TTC549 (cell line): ENCODE measurements at regions not wholly inside any gene's neighbourhood (a gene's known extent, or its start where the extent isn't known, plus 50 kb on each side); places are given as distances from the start of the nearest gene placed in this dataset.
"Not testable (repeated sequence)": the region's sequence is repeated elsewhere in the genome, so short reads cannot be mapped to it uniquely, and the experiment has no call there.

ENCODE experiments used
- FAIRE-seq: peaks from 2 replicates; lab custom pipeline; 2012; peaks lifted over from hg19 to GRCh38; lab: Jason Lieb, UNC

DNA sequence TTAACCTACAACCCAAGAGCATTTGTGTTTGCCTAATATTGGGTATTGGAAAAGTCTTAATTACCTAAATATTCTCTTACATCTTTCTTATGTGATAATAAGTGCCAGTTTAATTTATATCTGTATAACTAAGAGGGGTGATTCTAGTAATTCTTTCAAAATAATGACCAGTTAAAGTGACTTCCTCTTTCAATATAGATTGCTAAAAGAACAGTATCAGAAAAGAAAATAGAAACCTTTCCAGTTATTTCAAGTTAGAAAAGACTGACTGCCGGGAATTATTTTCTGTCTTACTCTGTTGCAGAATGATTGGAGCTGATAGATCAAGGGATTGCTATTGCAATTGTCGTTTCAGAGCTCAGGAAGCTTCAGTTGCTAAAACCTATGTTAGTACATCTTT is 525.0 kb upstream of the SEMA3D start:
- FAIRE-seq: no peak

- FAIRE-seq: no peak
These were observed 524.1 kb upstream of the SEMA3D start for GRCh38 chr7:85710960-85711359.

DNA sequence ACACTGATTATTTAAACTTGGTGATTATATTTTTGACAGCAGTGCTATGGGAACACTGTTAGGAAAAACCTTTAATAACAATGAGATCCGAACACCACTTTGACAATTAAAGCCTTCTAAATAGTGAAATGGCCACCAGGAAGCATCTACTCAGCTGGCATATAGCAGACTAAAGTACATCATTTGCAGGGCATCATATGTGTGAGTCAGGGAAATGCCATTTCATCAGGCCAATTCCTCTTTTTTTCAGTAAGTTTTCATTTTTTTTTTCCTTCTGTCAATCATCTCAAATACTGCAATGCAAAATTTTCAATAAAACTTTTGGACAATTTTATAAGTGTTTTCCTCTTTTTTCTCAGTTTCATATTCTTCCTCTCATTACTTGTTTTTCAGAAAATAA is 521.4 kb upstream of the SEMA3D start:
- no peak for FAIRE-seq

- FAIRE-seq: no peak
These were observed 518.2 kb upstream of the SEMA3D start for GRCh38 chr7:85705076-85705475.

DNA sequence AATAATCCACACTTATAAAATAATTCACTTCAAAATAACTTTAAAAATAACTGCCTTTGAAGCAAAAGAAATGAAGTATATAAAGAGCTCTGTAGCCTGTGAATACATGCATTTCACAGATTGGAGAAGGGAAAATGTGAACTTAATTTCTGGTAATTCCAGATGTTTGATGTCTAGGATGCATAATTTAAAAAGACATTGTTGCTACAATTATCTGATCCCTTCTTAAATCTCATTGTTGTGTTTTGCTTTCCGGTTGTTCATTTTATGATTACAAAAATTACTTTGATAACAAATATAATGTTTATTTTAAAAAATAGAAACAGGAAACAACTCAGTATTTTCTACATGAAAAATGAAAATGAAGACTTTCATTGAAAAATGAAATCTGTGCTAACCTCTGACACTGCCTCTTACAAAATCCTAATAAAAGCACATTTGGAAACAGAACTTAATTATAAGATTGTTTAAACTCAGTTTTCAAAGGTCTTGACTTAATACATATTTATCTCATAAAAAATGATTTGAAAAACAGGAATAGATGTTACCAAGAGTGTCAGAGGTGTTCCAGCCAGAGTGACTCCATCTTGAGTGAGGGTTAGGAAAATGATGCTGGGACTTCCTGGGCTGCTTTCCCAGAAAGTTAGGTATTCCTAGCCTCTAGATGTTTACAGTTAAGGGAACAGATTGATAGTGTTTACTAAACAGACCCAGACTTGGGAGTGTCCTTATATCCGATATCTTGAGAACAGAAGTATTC is 516.6 kb upstream of the SEMA3D start:
- no peak for FAIRE-seq

DNA sequence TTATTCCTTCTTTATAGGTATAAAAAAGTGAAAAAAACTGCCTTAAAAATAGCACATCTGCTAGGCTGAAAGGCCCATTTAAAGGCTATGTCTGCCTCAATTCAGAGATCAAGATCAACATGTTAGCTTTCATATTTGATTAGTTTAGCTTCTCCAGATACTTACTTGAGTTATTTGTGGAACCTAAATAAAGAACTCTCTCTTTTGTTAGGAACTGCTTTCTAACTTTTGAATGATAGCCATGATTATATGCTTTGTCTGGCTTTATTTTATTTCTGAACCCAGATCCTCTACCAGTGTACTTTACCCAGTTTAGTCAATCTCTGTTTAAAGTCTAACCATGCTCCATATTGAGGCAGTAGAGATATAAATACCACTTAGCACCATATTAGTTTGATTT is 515.5 kb upstream of the SEMA3D start:
- no peak for FAIRE-seq

- no peak for FAIRE-seq
These were observed 512.6 kb upstream of the SEMA3D start for GRCh38 chr7:85699482-85699881.

DNA sequence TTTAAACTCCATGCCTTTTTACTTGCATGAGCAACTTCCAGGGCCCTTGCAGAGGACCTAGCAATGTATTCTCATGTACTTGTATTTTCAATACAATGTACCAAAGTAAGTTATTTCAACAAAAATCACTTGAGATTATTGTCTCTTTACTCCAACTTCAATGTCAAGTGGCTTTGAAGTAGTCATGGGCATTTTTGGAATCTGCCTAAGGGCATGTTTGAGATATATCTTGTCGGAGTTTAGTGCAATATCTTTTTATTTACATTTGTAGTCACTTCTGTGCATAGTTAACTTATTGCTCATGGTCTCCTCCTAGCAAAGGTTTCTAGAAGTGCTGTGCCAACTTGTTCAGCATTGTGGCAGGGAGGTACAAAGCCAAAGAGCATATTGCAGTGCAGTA is 508.7 kb upstream of the SEMA3D start:
- FAIRE-seq: no peak

DNA sequence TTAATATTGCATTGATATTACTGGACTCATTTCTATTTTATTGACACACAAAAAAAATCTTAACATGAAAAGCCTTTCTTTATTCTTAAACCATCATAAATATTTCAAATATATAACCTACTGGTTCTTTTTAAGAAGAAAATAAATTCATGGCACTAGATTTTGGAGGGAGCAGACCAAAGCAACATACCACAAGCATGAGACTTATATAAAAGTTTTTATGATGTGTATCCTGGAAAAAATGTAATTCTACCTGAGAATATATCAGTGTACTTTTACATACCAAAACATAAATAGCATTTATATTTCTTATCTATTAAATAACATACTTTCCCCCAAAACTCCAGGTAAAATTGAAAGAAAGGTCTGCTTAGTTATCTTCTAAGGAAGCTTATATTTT is 508.2 kb upstream of the SEMA3D start:
- no peak for FAIRE-seq

- FAIRE-seq: no peak
These were observed 506.5 kb upstream of the SEMA3D start for GRCh38 chr7:85693326-85693725.

GRCh38 chr7:85688712-85689111 is 501.9 kb upstream of the SEMA3D start:
- no peak for FAIRE-seq

DNA sequence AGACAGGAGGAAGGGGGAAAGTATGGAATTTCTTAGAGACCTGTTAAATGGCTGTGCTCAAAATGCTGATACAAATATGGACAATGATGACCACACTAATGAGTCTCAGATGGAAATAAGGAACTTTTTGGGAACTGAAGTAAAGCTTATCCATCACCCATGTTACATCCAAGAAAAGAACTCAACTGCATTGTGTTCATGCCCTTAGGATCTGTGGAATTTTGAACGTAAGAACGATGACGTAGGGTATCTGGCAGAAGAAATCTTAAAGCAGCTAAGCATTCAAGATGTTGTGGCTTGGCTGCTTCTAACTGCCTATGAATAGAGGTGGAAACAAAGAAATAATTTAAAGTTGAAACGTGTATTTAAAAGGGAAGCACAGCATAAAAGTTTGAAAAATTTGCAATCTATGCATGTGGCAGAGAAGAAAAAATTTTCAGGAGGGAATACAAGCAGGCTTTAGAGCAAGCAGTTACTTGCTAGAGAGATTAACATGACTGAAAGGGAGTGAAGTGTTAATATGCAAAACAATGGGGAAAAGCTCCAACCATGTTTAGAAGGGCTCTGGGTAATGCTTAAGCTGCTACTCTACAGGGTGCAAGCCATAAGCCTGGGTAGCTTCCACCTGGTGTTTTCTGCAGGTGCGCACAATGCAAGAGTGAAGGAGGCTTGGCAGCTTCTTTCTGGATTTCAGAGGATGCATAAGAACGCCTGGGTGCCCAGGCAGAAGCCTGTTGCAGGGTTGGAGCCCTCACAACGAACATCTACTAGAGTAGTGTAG is 499.7 kb upstream of the SEMA3D start:
- no peak for FAIRE-seq

DNA sequence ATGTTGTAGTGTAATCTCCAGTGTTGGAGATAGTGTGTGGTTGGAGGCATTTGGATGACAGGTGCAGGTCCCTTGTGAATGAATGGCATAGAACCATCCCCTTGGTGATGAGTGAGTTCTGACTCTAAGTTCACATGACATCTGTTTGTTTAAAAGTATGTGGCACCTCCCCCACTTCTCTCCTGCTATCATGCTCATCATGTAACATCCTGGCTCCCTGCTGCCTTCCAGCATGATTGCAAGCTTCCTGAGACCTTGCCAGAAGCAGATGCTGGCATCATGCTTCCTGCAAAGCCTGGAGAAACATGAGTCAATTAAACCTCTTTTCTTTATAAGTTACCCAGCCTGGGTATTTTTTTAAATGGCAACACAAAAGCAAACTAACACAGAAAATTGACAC is 499.0 kb upstream of the SEMA3D start:
- no peak for FAIRE-seq

DNA sequence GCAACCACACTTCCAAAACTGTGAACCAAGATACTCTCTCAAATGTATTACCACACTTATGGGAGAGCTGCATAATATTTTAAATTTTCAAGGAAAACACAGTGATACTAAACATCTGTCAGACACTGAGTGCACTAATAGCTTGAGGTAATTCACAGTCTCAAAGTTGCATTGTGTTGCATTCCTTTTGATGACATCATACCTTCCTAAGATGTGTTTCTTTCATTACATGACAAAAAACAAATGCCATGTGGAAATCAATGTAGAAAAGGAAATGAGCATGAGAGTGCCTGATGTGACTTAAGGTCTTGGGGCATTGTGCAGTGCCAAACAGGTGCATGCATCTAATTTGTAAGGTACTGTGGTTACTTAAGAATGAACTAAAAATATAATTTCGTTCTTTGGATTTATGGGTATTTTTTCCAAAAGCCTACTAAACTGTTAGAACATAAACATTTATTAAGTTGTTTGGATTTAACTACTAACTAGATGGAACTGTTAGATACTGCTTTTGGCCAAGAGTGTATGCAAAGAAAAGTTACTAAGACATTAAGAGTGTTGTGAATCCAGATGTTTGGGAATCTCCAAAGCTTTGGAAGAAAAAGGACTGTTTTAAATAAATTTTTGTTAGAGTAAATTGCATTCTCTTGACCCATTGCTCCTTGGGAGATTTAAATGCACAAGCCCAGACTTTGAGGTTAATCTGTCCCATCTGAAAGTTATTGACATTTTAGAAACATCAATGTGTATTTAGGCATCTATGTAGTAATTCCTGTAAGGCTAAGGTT is 496.2 kb upstream of the SEMA3D start:
- FAIRE-seq: no peak

DNA sequence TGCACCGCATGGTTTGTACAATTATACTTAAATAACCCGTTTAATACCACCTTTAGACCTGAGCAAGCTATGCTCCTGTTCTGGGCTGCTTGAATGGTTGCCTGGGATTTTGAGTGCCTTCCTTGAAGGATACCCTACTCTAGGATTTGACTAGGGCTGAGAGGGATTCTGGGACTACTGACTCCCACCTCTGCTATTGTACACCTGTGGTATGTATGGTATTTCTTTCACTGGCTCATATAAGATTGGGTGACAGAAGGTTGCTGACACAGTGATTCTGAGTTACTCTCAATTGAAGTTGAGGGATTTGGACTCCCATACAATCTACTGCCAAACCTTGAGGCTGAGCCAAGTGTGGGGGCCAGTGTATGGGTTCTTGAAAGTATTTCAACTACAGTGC is 494.4 kb upstream of the SEMA3D start:
- no peak for FAIRE-seq

DNA sequence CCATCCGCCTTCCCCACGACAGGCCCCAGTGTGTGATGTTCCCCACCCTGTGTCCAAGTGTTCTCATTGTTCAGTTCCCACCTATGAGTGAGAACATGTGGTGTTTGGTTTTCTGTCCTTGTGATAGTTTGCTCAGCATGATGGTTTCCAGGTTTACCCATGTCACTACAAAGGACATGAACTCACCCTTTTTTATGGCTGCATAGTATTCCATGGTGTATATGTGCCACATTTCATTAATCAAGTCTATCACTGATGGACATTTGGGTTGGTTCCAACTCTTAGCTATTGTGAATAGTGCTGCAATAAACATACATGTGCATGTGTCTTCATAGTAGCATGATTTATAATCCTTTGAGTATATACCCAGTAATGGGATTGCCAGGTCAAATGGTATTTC is 488.2 kb upstream of the SEMA3D start:
- FAIRE-seq: not testable (repeated sequence)

- FAIRE-seq: no peak
These were observed 487.0 kb upstream of the SEMA3D start for GRCh38 chr7:85673876-85674275.

DNA sequence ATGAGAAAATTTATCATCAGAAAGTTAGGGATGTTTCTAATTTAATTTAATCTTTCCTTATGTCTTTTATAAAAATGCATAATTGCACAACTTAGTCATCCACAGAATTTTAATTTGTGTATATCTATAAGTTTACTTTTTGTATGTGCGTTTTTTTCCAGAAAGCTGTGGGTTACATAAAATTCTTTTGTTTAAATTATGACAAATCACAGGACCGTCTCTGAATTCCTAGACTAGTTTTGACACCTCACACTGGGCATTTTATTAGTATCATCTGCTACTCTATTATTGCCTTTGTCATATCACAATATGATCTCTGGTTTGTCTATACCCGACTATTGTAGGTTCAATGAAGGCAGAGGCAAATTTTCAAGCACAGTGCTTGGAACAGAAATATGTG is 482.4 kb upstream of the SEMA3D start:
- FAIRE-seq: no peak

GRCh38 chr7:85664341-85664740 is 477.5 kb upstream of the SEMA3D start:
- FAIRE-seq: no peak

DNA sequence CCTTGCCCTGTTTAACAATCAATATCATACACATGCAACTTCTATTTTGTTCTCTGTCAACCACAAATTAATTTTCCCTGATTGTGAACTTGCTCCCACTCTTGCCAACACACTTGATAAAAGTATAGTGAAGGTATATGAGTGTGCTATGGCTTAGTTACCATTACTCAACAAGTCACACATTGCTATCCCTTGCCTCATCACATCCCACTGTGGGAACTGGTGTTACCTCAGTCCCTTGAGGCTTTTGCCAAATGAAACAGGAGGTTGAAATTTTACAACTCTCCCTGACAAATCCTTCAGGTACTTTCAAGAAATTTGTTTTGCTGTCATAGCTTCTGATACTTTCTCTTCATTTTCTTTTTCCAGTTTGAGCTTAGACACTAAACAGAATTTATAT is 472.5 kb upstream of the SEMA3D start:
- FAIRE-seq: no peak

GRCh38 chr7:85655252-85655651 is 468.4 kb upstream of the SEMA3D start:
- no peak for FAIRE-seq

GRCh38 chr7:85644272-85644671 is 457.4 kb upstream of the SEMA3D start:
- no peak for FAIRE-seq

DNA sequence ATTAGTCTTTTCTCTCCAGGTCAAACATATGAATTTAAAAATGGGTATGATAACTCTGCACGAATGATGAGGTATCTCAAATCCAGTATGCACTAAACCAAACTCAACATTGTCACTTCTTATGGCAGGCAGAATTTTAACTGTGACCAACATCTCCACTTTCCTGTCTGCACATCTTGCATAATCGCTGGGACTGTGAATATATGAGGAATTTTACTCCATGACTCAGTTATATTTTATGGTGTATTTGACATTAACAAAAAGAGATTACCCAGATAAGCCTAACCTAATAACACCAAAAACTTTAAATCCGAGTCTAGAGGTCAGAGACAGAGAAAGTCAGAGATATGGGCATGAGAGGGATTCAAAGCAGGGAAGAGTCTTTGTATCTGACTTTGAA is 454.5 kb upstream of the SEMA3D start:
- no peak for FAIRE-seq
